Omental fat pad (tissue), 3 donors: ENCODE measurements at regions not wholly inside any gene's neighbourhood (a gene's known extent, or its start where the extent isn't known, plus 50 kb on each side); places are given as distances from the start of the nearest gene placed in this dataset.

Experiments
- ATAC-seq: fragments of 150-250 bp; one replicate; pipeline ENCODE4 v1.9.1; 2016; ENCODE audit warnings: mild to moderate bottlenecking, moderate library complexity; ENCODE audit not compliant: low FRiP score
- DNase-seq: peaks from one replicate; pipeline ENCODE4 v3.0.0-alpha.2; 2019; ENCODE audit warnings: low spot score
- TF ChIP-seq, protein P1 (sequence below), 3 donors: fragments of 450-650 bp; IDR thresholded peaks; one replicate each; pipeline ENCODE4 v1.5.1; 2016 to 2017; ENCODE audit warnings: antibody characterized with exemption in 3 of 3, mild to moderate bottlenecking in 3 of 3, moderate library complexity in 2 of 3

DNA sequence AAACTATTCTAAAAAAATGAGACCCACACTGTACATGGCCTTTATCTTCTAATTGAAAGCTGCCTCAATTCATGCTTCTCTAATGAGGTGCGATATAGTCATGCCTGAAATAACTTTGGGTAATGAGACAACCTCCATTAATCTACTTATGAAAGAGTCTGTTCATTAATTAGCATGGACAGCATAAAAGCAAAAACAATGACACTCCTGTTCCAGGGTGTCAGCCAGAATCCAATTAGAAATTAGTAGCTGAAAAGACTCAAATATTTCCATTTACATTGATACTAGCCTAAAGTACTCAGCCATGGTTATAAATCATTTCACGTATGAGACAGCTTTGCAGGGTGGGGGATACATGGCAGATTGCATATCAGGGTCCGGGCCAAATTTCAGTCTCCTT, 288.7 kb downstream of the AKAIN1 start:
- DNase-seq = no peak

GRCh38 chr18:4906856-4907255, 290.2 kb downstream of the AKAIN1 start:
- DNase-seq (no peak), ATAC-seq (no peak)
- TF ChIP-seq, protein P1, sequence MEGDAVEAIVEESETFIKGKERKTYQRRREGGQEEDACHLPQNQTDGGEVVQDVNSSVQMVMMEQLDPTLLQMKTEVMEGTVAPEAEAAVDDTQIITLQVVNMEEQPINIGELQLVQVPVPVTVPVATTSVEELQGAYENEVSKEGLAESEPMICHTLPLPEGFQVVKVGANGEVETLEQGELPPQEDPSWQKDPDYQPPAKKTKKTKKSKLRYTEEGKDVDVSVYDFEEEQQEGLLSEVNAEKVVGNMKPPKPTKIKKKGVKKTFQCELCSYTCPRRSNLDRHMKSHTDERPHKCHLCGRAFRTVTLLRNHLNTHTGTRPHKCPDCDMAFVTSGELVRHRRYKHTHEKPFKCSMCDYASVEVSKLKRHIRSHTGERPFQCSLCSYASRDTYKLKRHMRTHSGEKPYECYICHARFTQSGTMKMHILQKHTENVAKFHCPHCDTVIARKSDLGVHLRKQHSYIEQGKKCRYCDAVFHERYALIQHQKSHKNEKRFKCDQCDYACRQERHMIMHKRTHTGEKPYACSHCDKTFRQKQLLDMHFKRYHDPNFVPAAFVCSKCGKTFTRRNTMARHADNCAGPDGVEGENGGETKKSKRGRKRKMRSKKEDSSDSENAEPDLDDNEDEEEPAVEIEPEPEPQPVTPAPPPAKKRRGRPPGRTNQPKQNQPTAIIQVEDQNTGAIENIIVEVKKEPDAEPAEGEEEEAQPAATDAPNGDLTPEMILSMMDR (IDR thresholded peaks at IDR 0.05) = no peak

More for the DNA sequence above, 288.7 kb downstream of the AKAIN1 start:
- no peak for ATAC-seq
- TF ChIP-seq, protein P1 (IDR thresholded peaks at IDR 0.05) = no peak

GRCh38 chr18:4888251-4889040, 308.6 kb downstream of the AKAIN1 start:
- TF ChIP-seq, protein P1 (IDR thresholded peaks at IDR 0.05) = no peak
- ATAC-seq (no peak), DNase-seq (no peak)

- DNase-seq (no peak), ATAC-seq (no peak)
- TF ChIP-seq, protein P1 (IDR thresholded peaks at IDR 0.05) = no peak
These were observed 318.6 kb downstream of the AKAIN1 start for GRCh38 chr18:4878480-4878879.

DNA sequence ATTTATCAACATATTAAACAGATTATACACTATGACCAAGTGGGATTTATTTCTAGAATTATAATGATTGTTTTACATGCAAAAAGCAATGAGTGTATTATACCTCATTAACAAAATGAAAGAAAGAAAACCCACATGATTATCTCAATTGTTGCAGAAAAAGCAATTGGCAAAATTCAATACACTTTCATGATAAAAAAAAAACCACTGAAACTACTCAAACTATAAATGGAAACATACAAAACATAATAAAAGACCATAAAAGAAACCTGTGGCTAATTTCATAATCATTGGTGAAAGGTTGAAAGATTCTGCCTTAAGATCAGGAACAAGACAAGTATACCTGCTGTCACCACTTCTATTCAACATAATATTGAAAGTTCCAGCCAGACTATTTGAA, 325.9 kb downstream of the AKAIN1 start:
- ATAC-seq (no peak), DNase-seq (no peak)
- TF ChIP-seq, protein P1 (IDR thresholded peaks at IDR 0.05) = no peak

- TF ChIP-seq, protein P1 (IDR thresholded peaks at IDR 0.05) = no peak
These were observed 326.8 kb downstream of the AKAIN1 start for GRCh38 chr18:4870177-4870773.

DNA sequence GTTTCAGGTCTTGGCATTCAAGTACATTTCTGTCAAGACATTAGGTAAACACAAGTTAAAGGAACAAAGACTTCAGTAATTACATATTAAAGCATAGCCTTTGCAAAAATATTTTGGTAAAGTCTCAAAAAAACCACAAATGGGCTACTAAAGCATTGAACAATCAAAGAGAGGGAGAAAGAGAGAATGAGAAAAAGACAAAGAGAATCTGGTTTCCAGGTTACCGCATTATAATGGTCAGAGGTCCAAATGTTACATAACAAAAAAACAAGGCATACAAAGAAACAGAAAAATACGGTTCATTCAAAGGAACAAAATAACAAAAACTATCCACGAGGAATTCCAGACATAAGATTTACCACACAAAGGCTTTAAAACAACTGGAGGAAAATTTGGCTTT, 327.9 kb downstream of the AKAIN1 start:
- TF ChIP-seq, protein P1 (IDR thresholded peaks at IDR 0.05) = no peak
- DNase-seq (no peak), ATAC-seq (no peak)

More at GRCh38 chr18:4870177-4870773, 326.8 kb downstream of the AKAIN1 start:
- DNase-seq (no peak), ATAC-seq (no peak)
